ENCODE measurements at regions not wholly inside any gene's neighbourhood (a gene's known extent, or its start where the extent isn't known, plus 50 kb on each side); places are given as distances from the start of the nearest gene placed in this dataset.

DNA sequence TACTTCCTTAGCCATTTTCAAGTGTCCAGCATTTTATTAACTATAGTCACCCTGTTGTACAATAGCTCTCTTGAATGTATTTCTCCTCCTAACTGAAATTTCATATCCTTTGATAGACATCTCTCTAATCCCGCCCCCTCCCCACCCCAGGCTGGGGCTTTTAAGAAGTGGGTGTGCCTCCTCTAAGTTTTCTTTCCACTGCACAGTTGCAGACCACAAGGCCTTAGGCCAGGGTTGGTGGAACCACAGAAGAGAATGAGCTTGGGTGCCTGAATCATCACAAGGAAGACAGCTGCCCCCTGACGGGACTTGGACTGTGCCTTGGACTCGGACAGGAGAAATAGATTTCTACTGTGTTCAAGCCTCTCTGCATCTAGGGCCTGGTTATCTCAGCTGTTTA, 193.4 kb downstream of the HAUS1 start:
- no peak for DNase-seq

DNA sequence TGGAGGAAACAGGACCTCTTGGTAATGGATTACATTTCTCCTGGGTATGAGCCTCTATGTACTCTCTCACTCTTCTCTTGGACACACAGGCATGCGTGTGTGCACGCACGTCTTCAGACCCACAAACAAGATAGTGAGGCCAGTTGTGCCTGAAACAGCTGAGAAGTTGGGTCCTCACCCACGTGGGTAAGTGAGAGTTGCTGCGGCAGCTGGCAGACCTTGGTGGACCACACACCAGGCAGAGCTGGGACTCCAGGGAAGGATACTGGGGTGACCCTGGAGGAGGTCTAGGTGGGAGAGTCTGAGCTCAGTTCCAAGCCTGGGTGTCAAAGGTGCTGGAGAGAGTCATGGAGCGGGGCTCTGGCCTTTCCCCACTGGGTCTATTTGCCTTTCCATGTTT, 194.3 kb downstream of the HAUS1 start:
- no peak for DNase-seq

DNA sequence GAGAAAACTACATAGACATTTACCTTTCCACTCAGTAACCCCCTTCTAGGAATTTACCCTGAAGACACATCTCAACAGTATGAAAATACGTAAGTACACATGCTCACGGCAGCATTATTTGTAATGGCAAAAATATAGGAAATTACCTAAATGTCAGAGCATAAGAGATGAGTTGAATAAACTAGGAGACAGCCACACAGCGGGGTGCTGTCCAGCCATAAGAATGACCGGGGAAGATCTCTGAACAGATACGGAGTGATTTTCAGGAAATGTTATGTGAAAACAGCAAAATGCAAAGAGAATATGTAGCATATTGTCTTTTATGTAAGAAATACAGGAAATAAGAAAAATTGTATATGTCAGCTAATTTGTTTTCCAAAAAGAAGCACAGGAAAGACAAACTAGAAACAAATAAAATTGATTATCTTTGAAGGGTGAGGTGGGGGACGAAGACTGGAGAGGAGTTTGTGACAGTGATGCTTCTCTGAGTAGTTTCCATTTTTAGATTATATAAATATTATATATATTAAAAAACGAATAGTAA, 195.4 kb downstream of the HAUS1 start:
- DNase-seq, result no peak

DNA sequence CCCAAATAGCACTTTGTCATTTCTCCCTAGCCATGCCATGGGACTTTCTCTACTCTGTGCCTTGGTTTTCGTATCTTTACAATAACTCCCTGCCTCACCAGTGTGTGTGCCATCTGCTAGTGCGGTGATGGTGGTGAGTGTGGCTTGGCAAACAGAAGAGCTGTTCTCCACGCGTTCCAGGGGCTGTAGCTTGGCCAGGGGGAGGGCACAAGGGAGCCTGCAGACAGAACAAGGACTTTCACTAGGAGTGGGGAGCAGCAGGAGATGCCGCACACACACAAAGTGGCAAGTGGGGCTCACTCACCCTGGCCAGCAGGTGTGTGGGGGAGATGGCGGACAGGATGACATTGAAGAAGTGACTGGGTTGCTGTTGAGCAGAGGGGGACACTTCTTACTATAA, 196.9 kb downstream of the HAUS1 start:
- no peak for DNase-seq

GRCh38 chr18:46301571-46301970, 197.4 kb downstream of the HAUS1 start:
- no peak for DNase-seq

GRCh38 chr18:46302528-46303485, 198.6 kb downstream of the HAUS1 start:
- DNase-seq, result no peak

DNA sequence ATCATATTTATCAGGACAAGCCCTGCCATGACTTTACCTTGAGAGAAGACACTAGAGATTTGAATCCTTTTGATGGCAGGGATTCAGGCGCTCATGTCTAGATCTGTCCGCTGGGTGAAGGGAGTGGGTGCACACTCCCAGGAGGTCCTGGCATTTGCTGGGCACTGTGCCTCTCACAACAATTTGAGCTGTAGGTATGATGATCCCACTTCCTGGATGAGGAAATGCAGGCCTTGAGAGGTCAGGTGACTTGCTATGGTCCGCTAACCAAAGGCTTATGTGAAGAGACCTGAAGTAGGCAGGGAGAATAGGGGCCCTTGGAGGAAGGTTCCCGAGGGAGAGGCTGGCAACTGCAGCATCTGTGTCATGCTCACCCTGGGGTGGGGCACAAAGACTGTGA, 206.1 kb downstream of the HAUS1 start:
- no peak for DNase-seq

GRCh38 chr18:46310675-46311345, 206.6 kb downstream of the HAUS1 start:
- DNase-seq, result no peak

- no peak for DNase-seq
Measured at GRCh38 chr18:46311491-46311890, 207.3 kb downstream of the HAUS1 start.

GRCh38 chr18:46312221-46312620, 208.0 kb downstream of the HAUS1 start:
- no peak for DNase-seq

GRCh38 chr18:46313521-46313920, 209.3 kb downstream of the HAUS1 start:
- no peak for DNase-seq

- no peak for DNase-seq
Measured at GRCh38 chr18:46314011-46314410, 209.8 kb downstream of the HAUS1 start.

GRCh38 chr18:46315161-46315560, 211.0 kb downstream of the HAUS1 start:
- DNase-seq, result peak; percentile 49

- DNase-seq, result no peak
Measured at GRCh38 chr18:46318356-46318755, 214.2 kb downstream of the HAUS1 start.

- DNase-seq, result no peak
Measured at GRCh38 chr18:46319783-46320182, 215.6 kb downstream of the HAUS1 start.

GRCh38 chr18:46320297-46320696, 216.1 kb downstream of the HAUS1 start:
- DNase-seq, result no peak

GRCh38 chr18:46320928-46321711, 216.9 kb downstream of the HAUS1 start:
- no peak for DNase-seq

GRCh38 chr18:46321955-46322354, 217.8 kb downstream of the HAUS1 start:
- no peak for DNase-seq

- no peak for DNase-seq
Measured at GRCh38 chr18:46322411-46322891, 218.3 kb downstream of the HAUS1 start.

GRCh38 chr18:46322941-46323340, 218.8 kb downstream of the HAUS1 start:
- DNase-seq, result no peak

GRCh38 chr18:46324087-46324955, 220.1 kb downstream of the HAUS1 start:
- DNase-seq, result no peak

DNA sequence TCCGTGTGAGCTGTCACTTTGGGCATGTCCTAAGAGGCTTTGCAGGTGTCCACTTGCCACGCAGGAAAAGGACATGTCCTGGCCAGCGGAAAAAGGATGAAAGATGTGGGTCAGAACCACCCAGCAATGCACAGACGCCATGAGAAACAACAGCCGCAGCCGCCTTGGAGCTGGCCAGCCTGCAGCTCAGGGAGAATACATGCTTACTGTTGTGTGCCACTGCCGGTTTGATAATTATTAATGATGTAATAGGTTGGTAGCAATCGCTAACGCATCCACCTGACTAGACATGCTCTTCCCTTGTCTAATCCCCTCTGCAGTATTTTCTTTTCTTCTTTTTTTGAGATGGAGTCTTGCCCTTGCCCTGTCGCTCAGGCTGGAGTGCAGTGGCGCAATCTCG, 221.7 kb downstream of the HAUS1 start:
- DNase-seq, result no peak

Measured in NK-92 treated with Interleukin-12 subunit alpha and Interleukin-12 subunit beta, amount 100 ng/mL, for 24 hours (cell line).